GM23338 (cell line): ENCODE measurements at regions not wholly inside any gene's neighbourhood (a gene's known extent, or its start where the extent isn't known, plus 50 kb on each side); places are given as distances from the start of the nearest gene placed in this dataset.

Source experiments
- ATAC-seq: fragments of 200-7000 bp; cut with Tn5 transposase; 3 replicates; pipeline ENCODE4 v1.9.1; 2020
- DNase-seq: peaks from one replicate; pipeline ENCODE4 v3.0.0-alpha.2; 2015; ENCODE audit warnings: low spot score
- H2AFZ ChIP-seq: fragments of 200-600 bp; sonication (generic); 2 replicates; pipeline ENCODE4 v1.8.0; 2016; ENCODE audit warnings: antibody characterized with exemption, mild to moderate bottlenecking, moderate library complexity
- H3F3A ChIP-seq: fragments of 200-600 bp; sonication (generic); replicated peaks from 2 replicates; pipeline ENCODE4 v1.8.0; 2017; ENCODE audit warnings: antibody characterized with exemption, mixed run types, low read depth
- H3K27ac ChIP-seq: fragments of 200-600 bp; sonication (generic); 2 replicates; pipeline ENCODE4 v1.6.1; 2016; ENCODE audit warnings: low read depth
- H3K27me3 ChIP-seq: fragments of 200-600 bp; sonication (generic); 2 replicates; pipeline ENCODE4 v1.8.0; 2016; ENCODE audit warnings: mild to moderate bottlenecking, mixed run types, moderate library complexity; ENCODE audit not compliant: insufficient read depth
- H3K36me3 ChIP-seq: fragments of 200-600 bp; sonication (generic); 2 replicates; pipeline ENCODE4 v1.8.0; 2016; ENCODE audit warnings: mild to moderate bottlenecking; ENCODE audit not compliant: insufficient read depth
- H3K4me1 ChIP-seq: fragments of 200-600 bp; sonication (generic); 2 replicates; pipeline ENCODE4 v1.8.0; 2016; ENCODE audit warnings: mild to moderate bottlenecking, moderate library complexity; ENCODE audit not compliant: insufficient read depth
- H3K4me2 ChIP-seq: fragments of 200-600 bp; sonication (generic); 2 replicates; pipeline ENCODE4 v1.7.1; 2017; ENCODE audit warnings: mixed run types
- H3K4me3 ChIP-seq: fragments of 200-600 bp; sonication (generic); 2 replicates; pipeline ENCODE4 v1.6.1; 2016; ENCODE audit warnings: mixed run types
- H3K79me2 ChIP-seq: fragments of 200-600 bp; sonication (generic); replicated peaks from 2 replicates; pipeline ENCODE4 v1.8.0; 2017; ENCODE audit warnings: mild to moderate bottlenecking; ENCODE audit not compliant: insufficient read depth
- H3K9me2 ChIP-seq: fragments of 200-600 bp; sonication (generic); 2 replicates; pipeline ENCODE4 v1.8.0; 2017; ENCODE audit not compliant: insufficient read depth
- H4K20me1 ChIP-seq: fragments of 200-600 bp; sonication (generic); replicated peaks from 2 replicates; pipeline ENCODE4 v1.8.0; 2017; ENCODE audit warnings: mild to moderate bottlenecking; ENCODE audit not compliant: insufficient read depth
- H3K27ac Mint-ChIP-seq: 2 replicates; pipeline ENCODE4 v1.8.0; 2020; ENCODE audit warnings: inconsistent platforms, mild to moderate bottlenecking, moderate library complexity, mixed read lengths
- H3K27me3 Mint-ChIP-seq: 3 replicates; pipeline ENCODE4 v1.8.0; 2022; ENCODE audit warnings: low read depth, mild to moderate bottlenecking, moderate library complexity, mixed read lengths, inconsistent platforms; ENCODE audit not compliant: insufficient read depth, poor library complexity
- H3K36me3 Mint-ChIP-seq: 3 replicates; pipeline ENCODE4 v1.8.0; 2021; ENCODE audit warnings: low read depth, mild to moderate bottlenecking, inconsistent platforms, moderate library complexity, mixed read lengths
- H3K4me1 Mint-ChIP-seq: 3 replicates; pipeline ENCODE4 v1.8.0; 2020; ENCODE audit warnings: mild to moderate bottlenecking, inconsistent platforms, mixed read lengths
- H3K4me3 Mint-ChIP-seq: 3 replicates; pipeline ENCODE4 v1.8.0; 2021; ENCODE audit warnings: moderate library complexity, mild to moderate bottlenecking, inconsistent platforms, mixed read lengths
- H3K9me3 Mint-ChIP-seq: 3 replicates; pipeline ENCODE4 v1.8.0; 2020; ENCODE audit warnings: moderate library complexity, mild to moderate bottlenecking, inconsistent platforms, mixed read lengths
- CREB1 ChIP-seq: fragments of 250-450 bp; sonication (Bioruptor Pico); IDR thresholded peaks from 2 replicates; pipeline ENCODE4 v1.5.0; 2020; ENCODE audit warnings: low read depth, mild to moderate bottlenecking, moderate library complexity
- EZH2 ChIP-seq: fragments of 200-600 bp; sonication (generic); IDR thresholded peaks from one replicate; pipeline ENCODE4 v1.8.0; 2017; ENCODE audit warnings: antibody characterized with exemption, mild to moderate bottlenecking, low read depth; ENCODE audit not compliant: unreplicated experiment
- NANOG ChIP-seq: IDR thresholded peaks from 2 replicates; pipeline ENCODE4 v1.6.1; 2016; ENCODE audit warnings: antibody characterized with exemption, borderline replicate concordance
- POLR2AphosphoS5 ChIP-seq: IDR thresholded peaks from 2 replicates; pipeline ENCODE4 v1.6.1; 2016; ENCODE audit warnings: antibody characterized with exemption, low read depth
- ZNF331 ChIP-seq: fragments of 250-450 bp; sonication (Bioruptor Pico); IDR thresholded peaks from 2 replicates; pipeline ENCODE4 v1.5.0; 2020; ENCODE audit warnings: low read depth, mild to moderate bottlenecking, moderate library complexity
- TF ChIP-seq, protein P1 (sequence below), 2 experiments: fragments of 200-600 bp in 1 of 2; sonication (generic) in 1 of 2; conservative IDR thresholded peaks; 2 replicates each; pipeline versions ENCODE4 v1.5.1 to v1.6.1; 2016 to 2017; ENCODE audit warnings: antibody characterized with exemption in 2 of 2, low read depth in 2 of 2, mild to moderate bottlenecking in 2 of 2, moderate library complexity in 1 of 2
- TF ChIP-seq, protein P2 (sequence below): IDR thresholded peaks from 2 replicates; pipeline ENCODE4 v1.6.1; 2016; ENCODE audit warnings: antibody characterized with exemption
- TF ChIP-seq, protein P3 (sequence below): fragments of 250-450 bp; sonication (Bioruptor Pico); IDR thresholded peaks from 2 replicates; pipeline ENCODE4 v1.5.0; 2020; ENCODE audit warnings: mild to moderate bottlenecking, moderate library complexity

DNA sequence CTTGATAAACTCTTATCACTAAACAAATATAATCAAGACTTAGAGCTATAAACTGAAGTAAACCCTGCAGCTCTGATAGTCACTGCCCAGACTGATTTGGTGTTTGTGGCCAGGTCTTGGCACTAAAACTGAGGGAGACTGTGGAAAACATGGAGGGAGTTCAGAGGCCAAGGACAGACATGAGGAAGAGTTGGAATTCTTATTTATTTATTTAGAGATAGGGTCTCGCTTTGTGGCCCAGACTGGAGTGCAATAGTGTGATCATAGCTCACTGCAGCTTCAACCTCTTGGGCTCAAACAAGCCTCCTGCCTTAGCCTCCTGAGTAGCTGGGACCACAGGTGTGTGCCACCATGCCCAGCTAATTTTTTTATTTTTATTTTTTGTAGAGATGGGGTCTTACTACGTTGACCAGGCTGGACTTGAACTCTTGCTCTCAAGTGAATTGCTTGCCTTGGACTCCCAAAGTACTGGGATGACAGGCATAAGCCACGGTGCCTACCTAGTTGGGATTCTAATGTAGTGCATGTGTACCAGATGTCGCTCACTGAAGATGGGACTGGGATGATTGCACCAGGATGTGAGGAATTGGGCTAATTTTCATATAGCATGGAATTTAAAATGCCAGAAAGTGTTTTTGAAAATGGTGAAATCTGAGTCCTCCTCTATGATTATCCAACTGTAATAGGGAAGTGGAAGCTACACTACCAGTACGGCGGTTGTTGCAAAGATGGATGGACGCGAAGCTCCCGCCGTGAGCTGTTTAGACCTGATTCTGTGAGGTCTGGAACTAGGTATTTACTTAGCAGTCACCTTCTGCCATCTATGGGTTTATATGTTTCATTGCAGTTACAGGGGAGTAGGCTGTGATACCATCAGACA, 52.7 kb upstream of the CTLA4 start:
- H3K27me3 Mint-ChIP-seq, result peaks cover 2% of the 10 kb centered on the region
- Histone ChIP-seq H4K20me1 (no peaks in the 10 kb centered on the region), H3K4me2 (no peak overlapping the region), H3K36me3 (no peaks in the 10 kb centered on the region), H3K79me2 (no peaks in the 10 kb centered on the region), H2AFZ (peak overlapping the region; percentile 33; the same call in 1 of the 2 replicates), H3K4me3 (no peak overlapping the region), H3K9me2 (no peaks in the 10 kb centered on the region), H3F3A (no peaks in the 10 kb centered on the region), H3K27ac (no peak overlapping the region), H3K27me3 (no peaks in the 10 kb centered on the region), H3K4me1 (no peaks in the 10 kb centered on the region; the same call in 1 of the 2 replicates)
- H3K4me1 Mint-ChIP-seq, result peaks cover 5% of the 10 kb centered on the region; the same call in 2 of the 3 replicates
- peak; percentile 98 for ATAC-seq
- no peak overlapping the region for H3K27ac Mint-ChIP-seq
- TF ChIP-seq, protein P1, sequence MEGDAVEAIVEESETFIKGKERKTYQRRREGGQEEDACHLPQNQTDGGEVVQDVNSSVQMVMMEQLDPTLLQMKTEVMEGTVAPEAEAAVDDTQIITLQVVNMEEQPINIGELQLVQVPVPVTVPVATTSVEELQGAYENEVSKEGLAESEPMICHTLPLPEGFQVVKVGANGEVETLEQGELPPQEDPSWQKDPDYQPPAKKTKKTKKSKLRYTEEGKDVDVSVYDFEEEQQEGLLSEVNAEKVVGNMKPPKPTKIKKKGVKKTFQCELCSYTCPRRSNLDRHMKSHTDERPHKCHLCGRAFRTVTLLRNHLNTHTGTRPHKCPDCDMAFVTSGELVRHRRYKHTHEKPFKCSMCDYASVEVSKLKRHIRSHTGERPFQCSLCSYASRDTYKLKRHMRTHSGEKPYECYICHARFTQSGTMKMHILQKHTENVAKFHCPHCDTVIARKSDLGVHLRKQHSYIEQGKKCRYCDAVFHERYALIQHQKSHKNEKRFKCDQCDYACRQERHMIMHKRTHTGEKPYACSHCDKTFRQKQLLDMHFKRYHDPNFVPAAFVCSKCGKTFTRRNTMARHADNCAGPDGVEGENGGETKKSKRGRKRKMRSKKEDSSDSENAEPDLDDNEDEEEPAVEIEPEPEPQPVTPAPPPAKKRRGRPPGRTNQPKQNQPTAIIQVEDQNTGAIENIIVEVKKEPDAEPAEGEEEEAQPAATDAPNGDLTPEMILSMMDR (conservative IDR thresholded peaks at IDR 0.05; ENCODE audit: low read depth in 2 of 2), result peak; percentile 73 to 82
- TF ChIP-seq ZNF331 (CRISPR knock-in tag) (no peak), CREB1 (no peak), NANOG (no peak), POLR2AphosphoS5 (no peak)
- no peaks in the 10 kb centered on the region for H3K9me3 Mint-ChIP-seq
- no peaks in the 10 kb centered on the region for H3K36me3 Mint-ChIP-seq
- peak; percentile 87 for DNase-seq
- no peak overlapping the region for H3K4me3 Mint-ChIP-seq

DNA sequence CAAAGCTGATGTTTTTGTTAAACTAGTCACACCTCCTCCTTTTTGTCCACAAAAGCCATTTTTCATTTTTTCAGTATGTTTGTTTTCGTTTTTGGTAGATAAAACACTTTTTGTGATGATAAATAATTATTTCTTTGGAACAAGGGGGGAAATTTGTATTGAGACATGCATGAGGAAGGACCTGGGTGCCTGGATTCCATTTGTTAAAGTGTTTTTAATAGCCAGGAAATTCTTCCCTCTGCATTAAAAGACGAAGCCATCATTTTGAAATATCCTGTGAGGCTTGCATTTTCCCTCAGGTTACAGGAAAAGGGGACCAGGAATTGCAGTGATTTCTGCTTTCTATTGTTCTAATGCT, 52.1 kb upstream of the CTLA4 start:
- H3K4me2 ChIP-seq, result no peak overlapping the region
- ATAC-seq (no peak), DNase-seq (no peak)
- Mint-ChIP-seq H3K4me1 (peaks cover 5% of the 10 kb centered on the region; the same call in 2 of the 3 replicates), H3K36me3 (no peaks in the 10 kb centered on the region), H3K4me3 (no peak overlapping the region), H3K9me3 (no peaks in the 10 kb centered on the region), H3K27me3 (peaks cover 2% of the 10 kb centered on the region), H3K27ac (no peak overlapping the region)
- H3K4me3 ChIP-seq, result no peak overlapping the region
- H3K9me2 ChIP-seq, result no peaks in the 10 kb centered on the region
- H3K27ac ChIP-seq, result no peak overlapping the region
- H3K79me2 ChIP-seq, result no peaks in the 10 kb centered on the region
- H3F3A ChIP-seq, result no peaks in the 10 kb centered on the region
- no peaks in the 10 kb centered on the region for H3K27me3 ChIP-seq
- H4K20me1 ChIP-seq, result no peaks in the 10 kb centered on the region
- H3K4me1 ChIP-seq, result no peaks in the 10 kb centered on the region; the same call in 1 of the 2 replicates
- peak overlapping the region; percentile 1; the same call in 1 of the 2 replicates for H2AFZ ChIP-seq
- no peaks in the 10 kb centered on the region for H3K36me3 ChIP-seq
- TF ChIP-seq NANOG (no peak), ZNF331 (CRISPR knock-in tag) (no peak), POLR2AphosphoS5 (no peak), EZH2 (no peak), CREB1 (no peak)
- TF ChIP-seq, protein P2, sequence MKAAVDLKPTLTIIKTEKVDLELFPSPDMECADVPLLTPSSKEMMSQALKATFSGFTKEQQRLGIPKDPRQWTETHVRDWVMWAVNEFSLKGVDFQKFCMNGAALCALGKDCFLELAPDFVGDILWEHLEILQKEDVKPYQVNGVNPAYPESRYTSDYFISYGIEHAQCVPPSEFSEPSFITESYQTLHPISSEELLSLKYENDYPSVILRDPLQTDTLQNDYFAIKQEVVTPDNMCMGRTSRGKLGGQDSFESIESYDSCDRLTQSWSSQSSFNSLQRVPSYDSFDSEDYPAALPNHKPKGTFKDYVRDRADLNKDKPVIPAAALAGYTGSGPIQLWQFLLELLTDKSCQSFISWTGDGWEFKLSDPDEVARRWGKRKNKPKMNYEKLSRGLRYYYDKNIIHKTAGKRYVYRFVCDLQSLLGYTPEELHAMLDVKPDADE, result no peak
- TF ChIP-seq, protein P3, sequence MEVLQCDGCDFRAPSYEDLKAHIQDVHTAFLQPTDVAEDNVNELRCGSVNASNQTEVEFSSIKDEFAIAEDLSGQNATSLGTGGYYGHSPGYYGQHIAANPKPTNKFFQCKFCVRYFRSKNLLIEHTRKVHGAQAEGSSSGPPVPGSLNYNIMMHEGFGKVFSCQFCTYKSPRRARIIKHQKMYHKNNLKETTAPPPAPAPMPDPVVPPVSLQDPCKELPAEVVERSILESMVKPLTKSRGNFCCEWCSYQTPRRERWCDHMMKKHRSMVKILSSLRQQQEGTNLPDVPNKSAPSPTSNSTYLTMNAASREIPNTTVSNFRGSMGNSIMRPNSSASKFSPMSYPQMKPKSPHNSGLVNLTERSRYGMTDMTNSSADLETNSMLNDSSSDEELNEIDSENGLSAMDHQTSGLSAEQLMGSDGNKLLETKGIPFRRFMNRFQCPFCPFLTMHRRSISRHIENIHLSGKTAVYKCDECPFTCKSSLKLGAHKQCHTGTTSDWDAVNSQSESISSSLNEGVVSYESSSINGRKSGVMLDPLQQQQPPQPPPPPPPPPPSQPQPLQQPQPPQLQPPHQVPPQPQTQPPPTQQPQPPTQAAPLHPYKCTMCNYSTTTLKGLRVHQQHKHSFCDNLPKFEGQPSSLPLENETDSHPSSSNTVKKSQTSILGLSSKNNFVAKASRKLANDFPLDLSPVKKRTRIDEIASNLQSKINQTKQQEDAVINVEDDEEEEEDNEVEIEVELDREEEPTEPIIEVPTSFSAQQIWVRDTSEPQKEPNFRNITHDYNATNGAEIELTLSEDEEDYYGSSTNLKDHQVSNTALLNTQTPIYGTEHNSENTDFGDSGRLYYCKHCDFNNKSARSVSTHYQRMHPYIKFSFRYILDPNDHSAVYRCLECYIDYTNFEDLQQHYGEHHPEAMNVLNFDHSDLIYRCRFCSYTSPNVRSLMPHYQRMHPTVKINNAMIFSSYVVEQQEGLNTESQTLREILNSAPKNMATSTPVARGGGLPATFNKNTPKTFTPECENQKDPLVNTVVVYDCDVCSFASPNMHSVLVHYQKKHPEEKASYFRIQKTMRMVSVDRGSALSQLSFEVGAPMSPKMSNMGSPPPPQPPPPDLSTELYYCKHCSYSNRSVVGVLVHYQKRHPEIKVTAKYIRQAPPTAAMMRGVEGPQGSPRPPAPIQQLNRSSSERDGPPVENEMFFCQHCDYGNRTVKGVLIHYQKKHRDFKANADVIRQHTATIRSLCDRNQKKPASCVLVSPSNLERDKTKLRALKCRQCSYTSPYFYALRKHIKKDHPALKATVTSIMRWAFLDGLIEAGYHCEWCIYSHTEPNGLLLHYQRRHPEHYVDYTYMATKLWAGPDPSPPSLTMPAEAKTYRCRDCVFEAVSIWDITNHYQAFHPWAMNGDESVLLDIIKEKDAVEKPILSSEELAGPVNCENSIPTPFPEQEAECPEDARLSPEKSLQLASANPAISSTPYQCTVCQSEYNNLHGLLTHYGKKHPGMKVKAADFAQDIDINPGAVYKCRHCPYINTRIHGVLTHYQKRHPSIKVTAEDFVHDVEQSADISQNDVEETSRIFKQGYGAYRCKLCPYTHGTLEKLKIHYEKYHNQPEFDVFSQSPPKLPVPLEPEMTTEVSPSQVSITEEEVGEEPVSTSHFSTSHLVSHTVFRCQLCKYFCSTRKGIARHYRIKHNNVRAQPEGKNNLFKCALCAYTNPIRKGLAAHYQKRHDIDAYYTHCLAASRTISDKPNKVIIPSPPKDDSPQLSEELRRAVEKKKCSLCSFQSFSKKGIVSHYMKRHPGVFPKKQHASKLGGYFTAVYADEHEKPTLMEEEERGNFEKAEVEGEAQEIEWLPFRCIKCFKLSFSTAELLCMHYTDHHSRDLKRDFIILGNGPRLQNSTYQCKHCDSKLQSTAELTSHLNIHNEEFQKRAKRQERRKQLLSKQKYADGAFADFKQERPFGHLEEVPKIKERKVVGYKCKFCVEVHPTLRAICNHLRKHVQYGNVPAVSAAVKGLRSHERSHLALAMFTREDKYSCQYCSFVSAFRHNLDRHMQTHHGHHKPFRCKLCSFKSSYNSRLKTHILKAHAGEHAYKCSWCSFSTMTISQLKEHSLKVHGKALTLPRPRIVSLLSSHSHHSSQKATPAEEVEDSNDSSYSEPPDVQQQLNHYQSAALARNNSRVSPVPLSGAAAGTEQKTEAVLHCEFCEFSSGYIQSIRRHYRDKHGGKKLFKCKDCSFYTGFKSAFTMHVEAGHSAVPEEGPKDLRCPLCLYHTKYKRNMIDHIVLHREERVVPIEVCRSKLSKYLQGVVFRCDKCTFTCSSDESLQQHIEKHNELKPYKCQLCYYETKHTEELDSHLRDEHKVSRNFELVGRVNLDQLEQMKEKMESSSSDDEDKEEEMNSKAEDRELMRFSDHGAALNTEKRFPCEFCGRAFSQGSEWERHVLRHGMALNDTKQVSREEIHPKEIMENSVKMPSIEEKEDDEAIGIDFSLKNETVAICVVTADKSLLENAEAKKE (CRISPR knock-in tag), result no peak
- TF ChIP-seq, protein P1 (conservative IDR thresholded peaks at IDR 0.05; ENCODE audit: low read depth in 2 of 2), result no peak
